ENCODE measurements at regions not wholly inside any gene's neighbourhood (a gene's known extent, or its start where the extent isn't known, plus 50 kb on each side); places are given as distances from the start of the nearest gene placed in this dataset.

- no peak for TF ChIP-seq SP1 (IDR thresholded peaks at IDR 0.05)
- TF ChIP-seq HDGF (IDR thresholded peaks at IDR 0.05; ENCODE audit: borderline replicate concordance), result no peak
- TF ChIP-seq FOXA1 (IDR thresholded peaks at IDR 0.05), result no peak
- TF ChIP-seq BHLHE40 (IDR thresholded peaks at IDR 0.05; ENCODE audit: borderline replicate concordance), result no peak
- TF ChIP-seq ZNF384 (IDR thresholded peaks at IDR 0.05), result no peak
- no peak for TF ChIP-seq FOXK2 (IDR thresholded peaks at IDR 0.05)
Observed at GRCh38 chr2:196403471-196403870, 232.1 kb upstream of the STK17B start.

Measured in HEK293T (cell line).